ENCODE measurements at regions not wholly inside any gene's neighbourhood (a gene's known extent, or its start where the extent isn't known, plus 50 kb on each side); places are given as distances from the start of the nearest gene placed in this dataset.

GRCh38 chr21:22044431-22044830 lies 1046.2 kb downstream of the NCAM2 start:
- H3K9me3 ChIP-seq, result no peaks in the 10 kb centered on the region
- no peaks in the 10 kb centered on the region for H4K20me1 ChIP-seq (ENCODE audit: insufficient read depth)
- no peak for TF ChIP-seq RAD21 (IDR thresholded peaks at IDR 0.05; ENCODE audit: low read length)
- no peak for TF ChIP-seq MAX (IDR thresholded peaks at IDR 0.05; ENCODE audit: low read depth)
- no peak for TF ChIP-seq JUND (IDR thresholded peaks at IDR 0.05)
- no peak for TF ChIP-seq YY1 (IDR thresholded peaks at IDR 0.05; ENCODE audit: low read depth)
- no peak for TF ChIP-seq RFX5 (IDR thresholded peaks at IDR 0.05; ENCODE audit: low read length)
- TF ChIP-seq GATA2 (CRISPR knock-in tag; IDR thresholded peaks at IDR 0.05), result no peak
- TF ChIP-seq FOSL2 (IDR thresholded peaks at IDR 0.05; ENCODE audit: borderline replicate concordance, low read depth), result no peak
- no peak for TF ChIP-seq TEAD4 (IDR thresholded peaks at IDR 0.05; ENCODE audit: borderline replicate concordance, insufficient read depth)
- no peak for TF ChIP-seq EZH2phosphoT487 (IDR thresholded peaks at IDR 0.05; ENCODE audit: borderline replicate concordance, low read depth)
- TF ChIP-seq POLR2AphosphoS5 (IDR thresholded peaks at IDR 0.05; ENCODE audit: low read depth, low read length), result no peak
- no peak for TF ChIP-seq FOXJ3 (CRISPR knock-in tag; IDR thresholded peaks at IDR 0.05)
- no peaks in the 10 kb centered on the region for H3K79me2 ChIP-seq (ENCODE audit: insufficient read depth)
- no peak overlapping the region for H3K9ac ChIP-seq
- H3F3A ChIP-seq (replicated peaks; ENCODE audit: insufficient read depth), result no peaks in the 10 kb centered on the region
- no peaks in the 10 kb centered on the region for H3K4me1 ChIP-seq (ENCODE audit: control insufficient read depth in 1 of 2, insufficient read depth in 2 of 2, low read depth in 1 of 2, low read length in 1 of 2)
- no peak overlapping the region for H3K4me3 ChIP-seq (ENCODE audit: low read depth in 2 of 2, low read length in 1 of 2)
- no peak for DNase-seq
- CTCF ChIA-PET, result no interaction called here
- no peak overlapping the region for H2AFZ ChIP-seq (ENCODE audit: low read depth)
- H3K27me3 ChIP-seq (ENCODE audit: insufficient read depth), result no peaks in the 10 kb centered on the region
- H3K36me3 ChIP-seq (replicated peaks in 1 of 2; ENCODE audit: control insufficient read depth in 1 of 2, insufficient read depth in 2 of 2, low read length in 1 of 2), result no peaks in the 10 kb centered on the region
- H3K9me2 ChIP-seq, result no peaks in the 10 kb centered on the region
- 52% methylated on average over 2 of the region's 2 CpGs for WGBS (ENCODE audit: low lambda C conversion rate)
- H3K4me2 ChIP-seq, result no peak overlapping the region
- POLR2A ChIA-PET, result interaction anchor here (0.7 kb wide), 1 partner anchor 946 kb away, joined by 3 read pairs; no protein-coding TSS in a partner anchor
- no peak overlapping the region for H3K27ac ChIP-seq (ENCODE audit: low read depth in 2 of 2, low read length in 1 of 2)

GRCh38 chr21:22046576-22046975 lies 1048.4 kb downstream of the NCAM2 start:
- H3K27me3 ChIP-seq (ENCODE audit: insufficient read depth), result no peaks in the 10 kb centered on the region
- H3K4me2 ChIP-seq, result no peak overlapping the region
- H2AFZ ChIP-seq (ENCODE audit: low read depth), result no peak overlapping the region
- H4K20me1 ChIP-seq (ENCODE audit: insufficient read depth), result no peaks in the 10 kb centered on the region
- no peak for TF ChIP-seq NRF1 (IDR thresholded peaks at IDR 0.05; ENCODE audit: low read depth, low read length)
- TF ChIP-seq FOXM1 (IDR thresholded peaks at IDR 0.05; ENCODE audit: low read depth), result no peak
- no peak for TF ChIP-seq ZBTB33 (IDR thresholded peaks at IDR 0.05; ENCODE audit: borderline replicate concordance, low read depth)
- TF ChIP-seq, protein P1, sequence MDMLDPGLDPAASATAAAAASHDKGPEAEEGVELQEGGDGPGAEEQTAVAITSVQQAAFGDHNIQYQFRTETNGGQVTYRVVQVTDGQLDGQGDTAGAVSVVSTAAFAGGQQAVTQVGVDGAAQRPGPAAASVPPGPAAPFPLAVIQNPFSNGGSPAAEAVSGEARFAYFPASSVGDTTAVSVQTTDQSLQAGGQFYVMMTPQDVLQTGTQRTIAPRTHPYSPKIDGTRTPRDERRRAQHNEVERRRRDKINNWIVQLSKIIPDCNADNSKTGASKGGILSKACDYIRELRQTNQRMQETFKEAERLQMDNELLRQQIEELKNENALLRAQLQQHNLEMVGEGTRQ (IDR thresholded peaks at IDR 0.05; ENCODE audit: borderline replicate concordance, low read depth, low read length), result no peak
- no peak for TF ChIP-seq JUND (IDR thresholded peaks at IDR 0.05)
- no peak for TF ChIP-seq TCF12 (IDR thresholded peaks at IDR 0.05)
- no peak for TF ChIP-seq YY1 (IDR thresholded peaks at IDR 0.05; ENCODE audit: low read depth)
- TF ChIP-seq RCOR1 (IDR thresholded peaks at IDR 0.05; ENCODE audit: low read length), result no peak
- no peak for TF ChIP-seq TEAD4 (IDR thresholded peaks at IDR 0.05; ENCODE audit: borderline replicate concordance, insufficient read depth)
- TF ChIP-seq GATA2 (CRISPR knock-in tag; IDR thresholded peaks at IDR 0.05), result no peak
- no peak for TF ChIP-seq MAX (IDR thresholded peaks at IDR 0.05; ENCODE audit: low read depth)
- no peak for TF ChIP-seq TAF1 (IDR thresholded peaks at IDR 0.05; ENCODE audit: borderline replicate concordance, low read depth, low read length)
- TF ChIP-seq ELF1 (IDR thresholded peaks at IDR 0.05), result no peak
- TF ChIP-seq CTCF (IDR thresholded peaks at IDR 0.05), result no peak
- no peak for TF ChIP-seq FOXJ3 (CRISPR knock-in tag; IDR thresholded peaks at IDR 0.05)
- no peak for TF ChIP-seq NFIC (IDR thresholded peaks at IDR 0.05; ENCODE audit: borderline replicate concordance)
- no peak for TF ChIP-seq IRF3 (IDR thresholded peaks at IDR 0.05; ENCODE audit: low read depth, low read length)
- no peak overlapping the region for H3K27ac ChIP-seq (ENCODE audit: low read depth in 2 of 2, low read length in 1 of 2)
- no peaks in the 10 kb centered on the region for H3K9me3 ChIP-seq
- no peak overlapping the region for H3K9ac ChIP-seq
- H3K4me1 ChIP-seq (ENCODE audit: control insufficient read depth in 1 of 2, insufficient read depth in 2 of 2, low read depth in 1 of 2, low read length in 1 of 2), result no peaks in the 10 kb centered on the region
- CTCF ChIA-PET, result no interaction called here
- POLR2A ChIA-PET, result no interaction called here
- no peak overlapping the region for H3K4me3 ChIP-seq (ENCODE audit: low read depth in 2 of 2, low read length in 1 of 2)
- H3K79me2 ChIP-seq (ENCODE audit: insufficient read depth), result no peaks in the 10 kb centered on the region
- no peaks in the 10 kb centered on the region for H3K36me3 ChIP-seq (replicated peaks in 1 of 2; ENCODE audit: control insufficient read depth in 1 of 2, insufficient read depth in 2 of 2, low read length in 1 of 2)
- H3F3A ChIP-seq (replicated peaks; ENCODE audit: insufficient read depth), result no peaks in the 10 kb centered on the region
- H3K9me2 ChIP-seq, result no peaks in the 10 kb centered on the region
- no peak for DNase-seq

All from SK-N-SH (cell line).